Omental fat pad (tissue), 3 donors: ENCODE measurements at regions not wholly inside any gene's neighbourhood (a gene's known extent, or its start where the extent isn't known, plus 50 kb on each side); places are given as distances from the start of the nearest gene placed in this dataset.
"Not testable (repeated sequence)": the region's sequence is repeated elsewhere in the genome, so short reads cannot be mapped to it uniquely, and the experiment has no call there.

ENCODE experiments used
- ATAC-seq: fragments of 150-250 bp; one replicate; pipeline ENCODE4 v1.9.1; 2016; ENCODE audit warnings: mild to moderate bottlenecking, moderate library complexity; ENCODE audit not compliant: low FRiP score
- DNase-seq: peaks from one replicate; pipeline ENCODE4 v3.0.0-alpha.2; 2019; ENCODE audit warnings: low spot score
- TF ChIP-seq, protein P1 (sequence below), 3 donors: fragments of 450-650 bp; IDR thresholded peaks; one replicate each; pipeline ENCODE4 v1.5.1; 2016 to 2017; ENCODE audit warnings: antibody characterized with exemption in 3 of 3, mild to moderate bottlenecking in 3 of 3, moderate library complexity in 2 of 3

DNA sequence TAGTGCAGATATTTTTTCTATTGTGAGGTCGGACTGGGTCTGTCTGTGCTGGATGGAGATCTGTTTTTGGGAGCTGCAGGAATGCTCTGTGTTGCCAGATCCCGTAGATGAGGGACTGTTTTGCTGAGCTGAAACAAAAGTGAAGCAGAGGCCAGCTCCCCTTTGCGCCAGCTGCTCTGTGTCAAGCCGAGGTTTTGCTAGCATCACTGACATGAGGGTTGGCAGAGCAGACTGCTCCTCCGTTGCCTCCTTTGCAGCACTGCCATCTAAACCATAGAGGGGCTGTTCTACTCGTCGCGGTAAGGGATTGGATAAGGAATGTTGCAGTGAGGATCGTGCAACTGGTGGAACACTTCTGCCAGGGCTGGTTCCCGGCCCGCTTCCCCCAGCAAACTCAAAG lies 215.9 kb upstream of the CCL2 start:
- ATAC-seq, DNase-seq: not testable (repeated sequence)

DNA sequence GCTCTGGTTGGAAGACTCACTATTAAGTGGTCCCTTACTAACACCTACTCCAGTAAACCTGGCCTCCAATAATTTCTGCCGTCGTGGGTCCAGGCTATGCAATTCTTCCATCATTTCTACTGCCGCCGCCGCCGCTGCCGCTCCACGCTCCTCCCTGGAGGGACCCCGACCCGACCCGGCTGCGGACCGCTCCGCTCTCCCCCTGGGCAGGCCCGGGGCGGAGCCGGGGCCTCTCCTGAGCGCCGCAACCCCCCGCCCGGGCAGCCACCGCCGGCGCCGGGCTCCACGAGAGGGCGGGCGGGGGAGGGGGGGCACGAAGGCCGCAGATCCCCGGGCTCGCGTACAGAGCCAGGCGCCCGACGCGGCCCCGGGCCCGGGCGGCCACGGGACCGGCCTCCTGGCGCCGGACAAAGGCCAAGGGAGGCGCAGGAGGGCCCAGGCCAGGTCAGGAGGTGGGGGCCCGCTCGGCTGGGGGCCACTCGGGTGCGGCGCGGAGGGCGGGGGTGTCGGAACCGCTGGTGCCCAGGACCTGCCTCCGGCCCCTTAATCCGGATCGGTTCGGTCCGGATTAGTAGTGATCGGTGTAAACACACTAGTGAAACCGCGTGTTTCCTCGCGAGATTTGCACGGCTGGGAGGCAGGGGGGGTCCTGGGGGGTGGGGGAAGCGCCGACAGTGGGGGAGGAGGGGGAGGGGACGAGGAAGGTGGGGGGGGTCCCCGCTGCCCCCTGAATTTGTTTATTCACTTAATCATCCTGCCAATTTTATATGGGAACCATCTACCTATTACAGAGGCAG lies 215.1 kb upstream of the CCL2 start:
- not testable (repeated sequence) for ATAC-seq, DNase-seq

DNA sequence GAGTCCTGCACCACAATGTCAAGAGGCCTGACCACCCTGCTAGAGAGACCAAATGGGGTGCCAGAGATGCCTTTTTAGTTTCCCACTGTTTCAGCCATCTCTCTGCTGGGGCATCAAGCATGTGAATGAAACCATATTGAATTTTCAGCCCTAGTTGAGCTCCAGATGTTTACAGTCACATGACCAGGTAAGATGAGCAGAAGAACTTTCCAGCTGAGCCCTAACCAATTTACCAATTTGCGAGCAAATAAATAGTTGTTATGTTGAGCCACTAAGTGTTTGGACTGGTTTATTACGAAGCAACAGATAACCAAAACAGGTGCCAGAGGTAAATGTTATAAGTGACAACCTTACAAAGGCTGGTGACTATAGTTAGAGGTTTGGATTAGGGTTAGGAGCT lies 209.1 kb upstream of the CCL2 start:
- TF ChIP-seq, protein P1, sequence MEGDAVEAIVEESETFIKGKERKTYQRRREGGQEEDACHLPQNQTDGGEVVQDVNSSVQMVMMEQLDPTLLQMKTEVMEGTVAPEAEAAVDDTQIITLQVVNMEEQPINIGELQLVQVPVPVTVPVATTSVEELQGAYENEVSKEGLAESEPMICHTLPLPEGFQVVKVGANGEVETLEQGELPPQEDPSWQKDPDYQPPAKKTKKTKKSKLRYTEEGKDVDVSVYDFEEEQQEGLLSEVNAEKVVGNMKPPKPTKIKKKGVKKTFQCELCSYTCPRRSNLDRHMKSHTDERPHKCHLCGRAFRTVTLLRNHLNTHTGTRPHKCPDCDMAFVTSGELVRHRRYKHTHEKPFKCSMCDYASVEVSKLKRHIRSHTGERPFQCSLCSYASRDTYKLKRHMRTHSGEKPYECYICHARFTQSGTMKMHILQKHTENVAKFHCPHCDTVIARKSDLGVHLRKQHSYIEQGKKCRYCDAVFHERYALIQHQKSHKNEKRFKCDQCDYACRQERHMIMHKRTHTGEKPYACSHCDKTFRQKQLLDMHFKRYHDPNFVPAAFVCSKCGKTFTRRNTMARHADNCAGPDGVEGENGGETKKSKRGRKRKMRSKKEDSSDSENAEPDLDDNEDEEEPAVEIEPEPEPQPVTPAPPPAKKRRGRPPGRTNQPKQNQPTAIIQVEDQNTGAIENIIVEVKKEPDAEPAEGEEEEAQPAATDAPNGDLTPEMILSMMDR (IDR thresholded peaks at IDR 0.05): no peak
- DNase-seq (no peak), ATAC-seq (no peak)

DNA sequence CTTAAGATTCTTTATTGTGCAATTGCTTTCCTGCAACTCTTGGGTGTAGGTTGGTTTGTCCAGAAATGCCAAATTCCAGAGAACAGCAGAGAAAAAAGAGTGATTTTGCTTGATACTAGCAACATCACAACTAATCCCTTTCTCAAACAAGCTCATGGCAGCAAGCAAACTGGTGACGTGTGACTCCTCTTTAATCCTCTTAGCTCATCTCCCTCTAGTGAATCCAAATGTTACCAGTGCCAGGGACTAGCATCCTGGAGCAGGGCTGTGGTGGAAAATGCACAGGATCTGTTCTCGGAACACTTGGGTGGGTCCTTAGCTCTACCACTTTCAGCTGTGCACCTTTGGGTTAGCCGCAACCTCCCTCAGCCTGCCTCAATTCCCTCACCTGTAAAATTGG lies 204.0 kb upstream of the CCL2 start:
- ATAC-seq (no peak), DNase-seq (no peak)
- TF ChIP-seq, protein P1 (IDR thresholded peaks at IDR 0.05): no peak

DNA sequence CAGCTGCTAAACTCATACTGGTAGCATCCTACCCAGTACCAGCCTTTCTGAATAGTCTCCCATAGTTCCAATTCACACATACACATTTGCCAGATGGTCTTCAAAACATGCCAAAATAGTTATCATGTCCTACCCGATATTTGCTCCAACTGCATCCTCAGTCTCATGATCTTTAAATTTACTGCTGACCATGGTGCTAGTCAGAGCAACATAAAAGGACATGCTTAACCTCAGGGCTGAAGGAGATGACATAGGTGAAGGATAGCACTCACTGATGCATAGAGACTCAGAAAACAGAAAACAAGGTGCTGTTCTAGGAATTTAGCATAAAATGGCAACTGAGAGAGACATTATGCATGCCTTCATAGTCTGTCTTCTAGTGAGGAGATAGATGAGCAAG lies 200.6 kb upstream of the CCL2 start:
- TF ChIP-seq, protein P1 (IDR thresholded peaks at IDR 0.05): no peak
- DNase-seq (no peak), ATAC-seq (no peak)

DNA sequence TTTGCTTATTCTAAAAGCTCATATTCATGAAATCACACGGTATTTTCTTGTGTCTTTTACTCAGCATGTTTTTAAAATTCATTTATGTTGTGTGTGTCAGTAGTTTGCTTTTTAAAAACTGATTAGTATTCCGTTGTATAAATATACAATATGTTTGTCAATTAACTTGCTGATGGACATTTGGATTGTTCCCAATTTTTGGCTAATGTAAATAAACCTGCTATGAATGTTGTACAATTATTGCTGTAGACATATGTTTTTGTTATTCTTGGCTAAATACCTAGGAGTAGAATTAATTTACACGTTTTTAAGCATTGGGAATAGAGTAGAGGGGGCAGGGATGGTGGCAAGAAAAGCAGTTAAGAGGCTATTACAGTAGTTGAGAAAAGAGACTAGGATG lies 199.5 kb upstream of the CCL2 start:
- no peak for ATAC-seq
- TF ChIP-seq, protein P1 (IDR thresholded peaks at IDR 0.05): no peak

DNA sequence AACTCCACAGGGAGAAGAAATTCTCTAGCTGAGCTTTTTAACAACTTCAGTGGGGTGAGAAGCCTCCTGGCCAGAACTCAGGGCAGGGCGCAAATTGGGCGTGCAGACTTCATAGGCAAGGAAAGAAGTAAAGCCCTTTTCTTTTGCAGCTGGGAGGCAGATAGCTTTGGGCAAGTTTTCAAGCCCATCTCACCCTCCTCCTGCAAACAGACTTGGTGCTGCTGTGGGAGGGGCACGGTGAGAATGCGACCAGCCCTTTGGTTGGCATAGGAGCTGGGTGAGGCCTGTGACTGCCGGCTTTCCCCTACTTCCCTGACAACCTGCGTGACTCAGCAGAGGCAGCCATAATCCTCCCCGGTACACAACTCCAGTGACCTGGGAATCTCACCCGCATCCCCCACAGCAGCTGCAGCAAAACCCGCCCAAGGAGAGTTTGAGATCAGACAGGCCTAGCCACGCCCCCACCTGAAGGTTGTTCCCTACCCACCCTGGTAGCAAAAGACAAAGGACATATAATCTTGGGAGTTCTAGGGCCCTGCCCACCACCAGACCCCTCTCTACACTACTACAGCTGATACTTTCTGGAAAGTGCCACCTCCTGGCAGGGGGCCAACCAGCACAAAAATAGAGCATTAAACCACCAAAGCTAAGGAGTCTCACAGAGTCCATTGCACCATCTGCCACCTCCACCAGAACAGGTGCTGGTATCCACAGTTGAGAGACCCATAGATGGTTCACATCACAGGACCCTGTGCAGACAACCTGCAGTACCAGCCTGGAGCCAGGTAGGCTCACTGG lies 195.5 kb upstream of the CCL2 start:
- TF ChIP-seq, protein P1 (IDR thresholded peaks at IDR 0.05): no peak
- DNase-seq: no peak
- no peak for ATAC-seq

More for the DNA sequence above, 199.5 kb upstream of the CCL2 start:
- no peak for DNase-seq

DNA sequence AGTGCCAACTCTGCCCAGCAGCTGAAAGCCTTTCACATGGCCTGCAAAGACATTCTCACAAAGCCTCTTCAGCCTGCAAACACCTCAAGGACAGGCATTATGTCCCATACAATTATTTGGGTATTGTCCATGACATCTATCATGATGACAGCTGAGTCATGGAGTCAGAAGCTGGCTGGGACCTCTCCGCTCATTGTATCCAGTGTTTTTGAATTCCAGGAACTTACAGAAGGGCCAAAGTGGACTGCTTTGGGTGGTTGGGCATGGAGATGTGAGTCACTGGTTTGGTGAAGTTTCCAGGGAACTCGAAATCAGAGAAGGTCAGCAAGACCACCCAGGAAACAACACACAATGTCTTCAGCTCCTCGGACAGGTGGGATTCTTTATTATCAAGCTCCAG lies 188.6 kb upstream of the CCL2 start:
- no peak for ATAC-seq
- no peak for DNase-seq
- TF ChIP-seq, protein P1 (IDR thresholded peaks at IDR 0.05): no peak
